ENCODE measurements at regions not wholly inside any gene's neighbourhood (a gene's known extent, or its start where the extent isn't known, plus 50 kb on each side); places are given as distances from the start of the nearest gene placed in this dataset.

- no peak for DNase-seq (ENCODE audit: extremely low read depth in 1 of 4, low spot score in 3 of 4)
- intact Hi-C loops (cut with micrococcal nuclease): no loop called here
- Histone ChIP-seq H3K4me2 (ENCODE audit: insufficient read depth, low read length) (no peak overlapping the region), H2AFZ (ENCODE audit: low read depth, low read length) (no peak overlapping the region), H3K79me2 (ENCODE audit: control insufficient read depth, insufficient read depth, low read length) (no peaks in the 10 kb centered on the region), H3K9me1 (ENCODE audit: control insufficient read depth, insufficient read depth, low read length) (no peaks in the 10 kb centered on the region), H4K20me1 (replicated peaks; ENCODE audit: control insufficient read depth, insufficient read depth, low read length) (no peaks in the 10 kb centered on the region), H3K36me3 (ENCODE audit: control insufficient read depth, insufficient read depth, low read length) (no peaks in the 10 kb centered on the region), H3K27me3 (ENCODE audit: control insufficient read depth in 2 of 2, insufficient read depth in 2 of 2, low read length in 2 of 2) (peaks cover 22 to 31% of the 10 kb centered on the region in 2 experiments), H3K4me3 (no peak overlapping the region), H3K9me3 (replicated peaks; ENCODE audit: control insufficient read depth, insufficient read depth, low read depth, low read length) (no peaks in the 10 kb centered on the region), H3K9ac (ENCODE audit: insufficient read depth in 1 of 2, low read depth in 2 of 2, low read length in 2 of 2) (no peak overlapping the region), H3K27ac (ENCODE audit: extremely low read depth, low read depth, low read length) (no peak overlapping the region), H3K4me1 (replicated peaks in 1 of 2; ENCODE audit: control insufficient read depth in 2 of 2, insufficient read depth in 2 of 2, low read length in 2 of 2) (peaks cover 0 to 9% of the 10 kb centered on the region in 2 experiments; a peak in 2 of 5 replicates)
- FAIRE-seq: no peak
- WGBS (ENCODE audit: insufficient coverage, low coverage, missing lambda C conversion rate): 3% methylated on average over 3 of the region's 3 CpGs
- BruUV-seq (replicated peaks): no TSS peak
- ChIA-PET CTCF (ENCODE audit: low intra/inter-chr PET ratio) (no interaction called here), POLR2A (interaction anchor here (0.6 kb wide), 1 partner anchor 166 kb away, joined by 4 read pairs; no protein-coding TSS in a partner anchor)
- TF ChIP-seq ZNF584 (CRISPR knock-in tag; IDR thresholded peaks at IDR 0.05; ENCODE audit: low read depth): no peak
- TF ChIP-seq ZNF239 (CRISPR knock-in tag; IDR thresholded peaks at IDR 0.05): no peak
- TF ChIP-seq SLC30A9 (CRISPR knock-in tag; IDR thresholded peaks at IDR 0.05): no peak
- TF ChIP-seq NFRKB (IDR thresholded peaks at IDR 0.05; ENCODE audit: low read depth): no peak
- TF ChIP-seq POLR2H (tag; IDR thresholded peaks at IDR 0.05; ENCODE audit: low read depth): no peak
- TF ChIP-seq LEF1 (IDR thresholded peaks at IDR 0.05): no peak
- TF ChIP-seq E2F4 (CRISPR knock-in tag; IDR thresholded peaks at IDR 0.05; ENCODE audit: low read depth): no peak
- no peak for TF ChIP-seq PTTG1 (tag; IDR thresholded peaks at IDR 0.05; ENCODE audit: low read depth)
- TF ChIP-seq ZNF212 (CRISPR knock-in tag; IDR thresholded peaks at IDR 0.05): no peak
- in situ Hi-C loops (cut with MboI): no loop called here
- no peak for ATAC-seq
Measured at GRCh38 chr6:125367036-125367782, 65.4 kb upstream of the HDDC2 start.
